IMR-90 (cell line): ENCODE measurements at regions not wholly inside any gene's neighbourhood (a gene's known extent, or its start where the extent isn't known, plus 50 kb on each side); places are given as distances from the start of the nearest gene placed in this dataset.

Experiments used
- ATAC-seq: fragments of 200-7000 bp; cut with Tn5 transposase; 2 replicates; pipeline ENCODE4 v1.9.1; 2020; ENCODE audit warnings: low read depth, mild to moderate bottlenecking, moderate library complexity
- BruUV-seq: library from RNA; stranded (reverse); fragments of 400-500 nt; replicated peaks from 2 replicates; lab custom pipeline; 2021; lab: Mats Ljungman, UMichigan
- CTCF ChIA-PET: fragments of 300-600 bp; formaldehyde crosslinking; extraction: SDS; loops from one replicate; lab custom pipeline; 2021; ENCODE audit warnings: antibody characterized with exemption; lab: Yijun Ruan, JAX
- POLR2A ChIA-PET: fragments of 300-600 bp; sonication (Branson Sonifier 250); formaldehyde crosslinking; loops from one replicate; lab custom pipeline; 2022; ENCODE audit warnings: antibody characterized with exemption; ENCODE audit not compliant: unreplicated experiment; lab: Charles Lee
- DNase-seq: peaks from one replicate; pipeline ENCODE4 v3.0.0; 2013
- H2AFZ ChIP-seq: replicated peaks from 2 replicates; pipeline ENCODE3; 2013; ENCODE audit warnings: low read length, mild to moderate bottlenecking; ENCODE audit not compliant: poor library complexity
- H2AK5ac ChIP-seq: 2 replicates; pipeline ENCODE4 v1.6.1; 2013; ENCODE audit warnings: low read depth, low read length, inconsistent platforms
- H2AK9ac ChIP-seq: replicated peaks from 2 replicates; pipeline ENCODE3; 2013; ENCODE audit warnings: mild to moderate bottlenecking, low read depth, low read length, moderate library complexity; ENCODE audit not compliant: poor library complexity
- H2BK120ac ChIP-seq: 2 replicates; pipeline ENCODE4 v1.6.1; 2013; ENCODE audit warnings: low read depth, low read length, inconsistent platforms
- H2BK15ac ChIP-seq: 3 replicates; pipeline ENCODE4 v1.6.1; 2013; ENCODE audit warnings: low read depth, low read length, inconsistent platforms
- H2BK20ac ChIP-seq: 2 replicates; pipeline ENCODE4 v1.6.1; 2013; ENCODE audit warnings: low read depth, mild to moderate bottlenecking, inconsistent platforms, low read length, moderate library complexity
- H2BK5ac ChIP-seq: 2 replicates; pipeline ENCODE4 v1.6.1; 2013; ENCODE audit warnings: mild to moderate bottlenecking, low read depth, low read length, inconsistent platforms; ENCODE audit not compliant: poor library complexity, severe bottlenecking
- H3K14ac ChIP-seq: replicated peaks from 2 replicates; pipeline ENCODE4 v1.6.1; 2013; ENCODE audit warnings: low read depth, low read length, inconsistent platforms
- H3K18ac ChIP-seq: 2 replicates; pipeline ENCODE4 v1.6.1; 2013; ENCODE audit warnings: low read depth, low read length, control low read depth
- H3K23ac ChIP-seq: 2 replicates; pipeline ENCODE4 v1.6.1; 2013; ENCODE audit warnings: low read depth, low read length, inconsistent platforms
- H3K27ac ChIP-seq: 2 replicates; pipeline ENCODE4 v1.5.1; 2013; ENCODE audit warnings: mild to moderate bottlenecking, control low read depth, low read length; ENCODE audit not compliant: insufficient read depth
- H3K27me3 ChIP-seq: 2 replicates; pipeline ENCODE4 v1.6.1; 2013; ENCODE audit warnings: low read length; ENCODE audit not compliant: control insufficient read depth, insufficient read depth
- H3K36me3 ChIP-seq: 2 replicates; pipeline ENCODE4 v1.6.1; 2013; ENCODE audit warnings: low read length, mixed read lengths; ENCODE audit not compliant: control insufficient read depth, insufficient read depth
- H3K4ac ChIP-seq: 2 replicates; pipeline ENCODE4 v1.6.1; 2013; ENCODE audit warnings: low read depth, low read length, inconsistent platforms
- H3K4me1 ChIP-seq: 2 replicates; pipeline ENCODE4 v1.6.1; 2013; ENCODE audit warnings: low read length, mixed read lengths; ENCODE audit not compliant: control insufficient read depth, insufficient read depth
- H3K4me2 ChIP-seq: 2 replicates; pipeline ENCODE4 v1.6.1; 2013; ENCODE audit warnings: low read depth, mild to moderate bottlenecking, control low read depth, low read length, moderate library complexity
- H3K4me3 ChIP-seq: 2 replicates; pipeline ENCODE4 v1.5.1; 2013; ENCODE audit warnings: low read depth, mild to moderate bottlenecking, control low read depth, low read length, moderate library complexity; ENCODE audit not compliant: insufficient read depth
- H3K56ac ChIP-seq: 2 replicates; pipeline ENCODE4 v1.6.1; 2013; ENCODE audit warnings: low read length, inconsistent platforms; ENCODE audit not compliant: insufficient read depth; ENCODE audit errors: extremely low read depth
- H3K79me1 ChIP-seq, 2 experiments: 2 replicates each; pipeline ENCODE4 v1.6.1; 2013; ENCODE audit warnings: low read length in 2 of 2, inconsistent platforms in 1 of 2, low read depth in 1 of 2
- H3K9ac ChIP-seq: 2 replicates; pipeline ENCODE4 v1.6.1; 2013; ENCODE audit warnings: low read depth, low read length, control low read depth
- H3K9me1 ChIP-seq: 2 replicates; pipeline ENCODE4 v1.6.1; 2013; ENCODE audit warnings: low read length, inconsistent platforms; ENCODE audit not compliant: insufficient read depth
- H3K9me3 ChIP-seq: 2 replicates; pipeline ENCODE4 v1.6.1; 2013; ENCODE audit warnings: low read length; ENCODE audit not compliant: control insufficient read depth, insufficient read depth
- H4K20me1 ChIP-seq: 2 replicates; pipeline ENCODE4 v1.6.1; 2013; ENCODE audit warnings: low read length, inconsistent platforms; ENCODE audit not compliant: insufficient read depth
- H4K5ac ChIP-seq: 2 replicates; pipeline ENCODE4 v1.6.1; 2013; ENCODE audit warnings: mild to moderate bottlenecking, low read depth, low read length, control low read depth
- H4K8ac ChIP-seq, 2 experiments: 2 replicates each; pipeline ENCODE4 v1.6.1; 2013; ENCODE audit warnings: low read depth in 2 of 2, low read length in 2 of 2, control low read depth in 1 of 2, inconsistent platforms in 1 of 2
- H4K91ac ChIP-seq: 2 replicates; pipeline ENCODE4 v1.6.1; 2013; ENCODE audit warnings: low read depth, low read length, inconsistent platforms; ENCODE audit not compliant: insufficient read depth
- BHLHE40 ChIP-seq: fragments of 150-350 bp; IDR thresholded peaks from 2 replicates; pipeline ENCODE4 v1.6.1; 2016; ENCODE audit warnings: mild to moderate bottlenecking, low read depth, low read length
- CEBPB ChIP-seq: IDR thresholded peaks from 2 replicates; pipeline ENCODE4 v1.6.1; 2012; ENCODE audit warnings: low read depth, low read length, improper control_type of control experiment
- CTCF ChIP-seq: conservative IDR thresholded peaks from 2 replicates; pipeline ENCODE4 v1.5.1; 2012; ENCODE audit warnings: mild to moderate bottlenecking, low read depth, low read length, improper control_type of control experiment
- ELK1 ChIP-seq: fragments of 150-350 bp; IDR thresholded peaks from 2 replicates; pipeline ENCODE4 v1.6.1; 2016; ENCODE audit warnings: low read depth, mild to moderate bottlenecking, low read length, moderate library complexity, borderline replicate concordance
- FOS ChIP-seq: fragments of 150-350 bp; IDR thresholded peaks from 2 replicates; pipeline ENCODE4 v1.6.1; 2016; ENCODE audit warnings: low read depth, low read length
- MAFK ChIP-seq: IDR thresholded peaks from 2 replicates; pipeline ENCODE4 v1.6.1; 2012; ENCODE audit warnings: low read depth, low read length, improper control_type of control experiment
- MAZ ChIP-seq: IDR thresholded peaks from 2 replicates; pipeline ENCODE4 v1.6.1; 2012; ENCODE audit warnings: low read depth, mild to moderate bottlenecking, low read length, improper control_type of control experiment, moderate library complexity, borderline replicate concordance
- MXI1 ChIP-seq: IDR thresholded peaks from 2 replicates; pipeline ENCODE4 v1.6.1; 2012; ENCODE audit warnings: low read depth, mild to moderate bottlenecking, low read length, moderate library complexity, borderline replicate concordance
- NFE2L2 ChIP-seq: fragments of 150-350 bp; IDR thresholded peaks from 2 replicates; pipeline ENCODE4 v1.6.1; 2016; ENCODE audit warnings: low read depth, mild to moderate bottlenecking, low read length
- POLR2A ChIP-seq: IDR thresholded peaks from 2 replicates; pipeline ENCODE4 v1.6.1; 2012; ENCODE audit warnings: mild to moderate bottlenecking, low read depth, low read length
- RAD21 ChIP-seq: IDR thresholded peaks from 2 replicates; pipeline ENCODE4 v1.6.1; 2012; ENCODE audit warnings: low read length, improper control_type of control experiment
- RCOR1 ChIP-seq: IDR thresholded peaks from 2 replicates; pipeline ENCODE4 v1.6.1; 2012; ENCODE audit warnings: mild to moderate bottlenecking, low read length, improper control_type of control experiment; ENCODE audit not compliant: insufficient replicate concordance
- RFX5 ChIP-seq: IDR thresholded peaks from 2 replicates; pipeline ENCODE4 v1.8.0; 2012; ENCODE audit warnings: low read depth, mild to moderate bottlenecking, low read length, moderate library complexity
- SMC3 ChIP-seq: fragments of 150-350 bp; IDR thresholded peaks from 2 replicates; pipeline ENCODE4 v1.6.1; 2016; ENCODE audit warnings: low read depth, mild to moderate bottlenecking, antibody characterized with exemption, low read length, moderate library complexity
- WGBS, 2 experiments: methylation state at CpG; one replicate each; pipeline versions ENCODE4 v1.1.5 to v1.1.7; 2013; ENCODE audit warnings: missing lambda C conversion rate in 2 of 2; ENCODE audit not compliant: insufficient read length in 1 of 2; ENCODE audit errors: extremely low coverage in 2 of 2; 5-methylcytosine and 5-hydroxymethylcytosine counted together
- dilution Hi-C: fragments of 300-500 bp; cut with HindIII; formaldehyde crosslinking; loops from one replicate; pipeline ENCODE4 v1.14.3; 2018; ENCODE audit warnings: low sequenced_read_pairs; ENCODE audit not compliant: unreplicated experiment
- in situ Hi-C: fragments of 300-500 bp; cut with MboI; formaldehyde crosslinking; loops from 3 replicates; pipeline ENCODE4 v1.14.3; 2019; ENCODE audit warnings: low sequenced_read_pairs, inconsistent platforms, mixed read lengths
- intact Hi-C: fragments of 100-400 bp; cut with micrococcal nuclease; formaldehyde crosslinking; loops from 2 replicates; pipeline ENCODE4 v1.10.0; 2022
- TF ChIP-seq, protein P1 (sequence below): fragments of 150-350 bp; IDR thresholded peaks from 2 replicates; pipeline ENCODE4 v1.6.1; 2017; ENCODE audit warnings: mild to moderate bottlenecking, antibody characterized with exemption, low read length, low read depth

- no peaks in the 10 kb centered on the region for H3K79me1 ChIP-seq
- CTCF ChIA-PET: no interaction called here
- dilution Hi-C loops (no loop called here), in situ Hi-C loops (no loop called here), intact Hi-C loops (no loop called here)
- H3K4me2 ChIP-seq: no peak overlapping the region
- H4K91ac ChIP-seq: no peak overlapping the region
- no peak overlapping the region for H2AK9ac ChIP-seq
- no peak overlapping the region for H2BK15ac ChIP-seq
- no peak overlapping the region for H3K23ac ChIP-seq
- no peak overlapping the region for H2BK5ac ChIP-seq
- H3K36me3 ChIP-seq: no peaks in the 10 kb centered on the region
- H3K9me3 ChIP-seq: no peaks in the 10 kb centered on the region
- no peak overlapping the region for H4K5ac ChIP-seq
- H3K4ac ChIP-seq: no peak overlapping the region
- no peak overlapping the region for H3K56ac ChIP-seq
- BruUV-seq: no TSS peak
- H3K4me3 ChIP-seq: no peak overlapping the region
- no peak overlapping the region for H3K18ac ChIP-seq
- H4K8ac ChIP-seq: no peak overlapping the region
- no peak overlapping the region for H2AFZ ChIP-seq
- H2BK20ac ChIP-seq: no peak overlapping the region
- POLR2A ChIA-PET: no interaction called here
- no peak for TF ChIP-seq ELK1
- no peak for TF ChIP-seq CTCF
- TF ChIP-seq, protein P1, sequence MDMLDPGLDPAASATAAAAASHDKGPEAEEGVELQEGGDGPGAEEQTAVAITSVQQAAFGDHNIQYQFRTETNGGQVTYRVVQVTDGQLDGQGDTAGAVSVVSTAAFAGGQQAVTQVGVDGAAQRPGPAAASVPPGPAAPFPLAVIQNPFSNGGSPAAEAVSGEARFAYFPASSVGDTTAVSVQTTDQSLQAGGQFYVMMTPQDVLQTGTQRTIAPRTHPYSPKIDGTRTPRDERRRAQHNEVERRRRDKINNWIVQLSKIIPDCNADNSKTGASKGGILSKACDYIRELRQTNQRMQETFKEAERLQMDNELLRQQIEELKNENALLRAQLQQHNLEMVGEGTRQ: no peak
- no peak for TF ChIP-seq MXI1
- TF ChIP-seq POLR2A: no peak
- no peak for TF ChIP-seq CEBPB
- no peak for TF ChIP-seq RCOR1
- no peak for TF ChIP-seq MAZ
- no peak for TF ChIP-seq BHLHE40
- TF ChIP-seq RFX5: no peak
- TF ChIP-seq RAD21: no peak
- no peak for TF ChIP-seq SMC3
- no peak for TF ChIP-seq NFE2L2
- TF ChIP-seq MAFK: no peak
- no peak for TF ChIP-seq FOS
- H4K20me1 ChIP-seq: no peaks in the 10 kb centered on the region
- ATAC-seq: no peak
- no peaks in the 10 kb centered on the region for H3K9me1 ChIP-seq
- 0 out of 2 replicates have a peak, but pooled peaks cover 1% of the 10 kb centered on the region for H3K27me3 ChIP-seq
- no peak for DNase-seq
- no peak overlapping the region for H3K9ac ChIP-seq
- no peak overlapping the region for H2BK120ac ChIP-seq
- H3K14ac ChIP-seq: no peak overlapping the region
- H2AK5ac ChIP-seq: no peak overlapping the region
- WGBS, 2 experiments: no CpG with 5 or more reads among the region's 1 CpG
- H3K27ac ChIP-seq: no peak overlapping the region
- H3K4me1 ChIP-seq: no peaks in the 10 kb centered on the region
Observed at GRCh38 chrX:79573760-79574159, 206.6 kb upstream of the ITM2A start.
